K562 (cell line): ENCODE measurements at regions not wholly inside any gene's neighbourhood (a gene's known extent, or its start where the extent isn't known, plus 50 kb on each side); places are given as distances from the start of the nearest gene placed in this dataset.

Experiments
- CBX3 ChIP-seq, 2 experiments: IDR thresholded peaks; 1 replicate in 1 of 2; 2 replicates in 1 of 2; pipeline ENCODE4 v1.6.1; 2012; ENCODE audit warnings: inconsistent platforms in 2 of 2, low read length in 2 of 2, borderline replicate concordance in 1 of 2, control low read depth in 1 of 2
- TF ChIP-seq, protein P1 (sequence below), 2 experiments: fragments of 450-650 bp; formaldehyde crosslinking in 1 of 2; IDR thresholded peaks; 2 replicates each; pipeline versions ENCODE4 v1.4.0 to v1.6.1; 2014 to 2020; ENCODE audit warnings: mild to moderate bottlenecking in 2 of 2, borderline replicate concordance in 1 of 2, low read depth in 1 of 2
- TF ChIP-seq, protein P2 (sequence below), 2 experiments: fragments of 150-350 bp in 1 of 2; IDR thresholded peaks; 2 replicates each; pipeline ENCODE4 v1.6.1; 2012 to 2016; ENCODE audit warnings: low read depth in 2 of 2, low read length in 2 of 2, mild to moderate bottlenecking in 1 of 2, moderate library complexity in 1 of 2

DNA sequence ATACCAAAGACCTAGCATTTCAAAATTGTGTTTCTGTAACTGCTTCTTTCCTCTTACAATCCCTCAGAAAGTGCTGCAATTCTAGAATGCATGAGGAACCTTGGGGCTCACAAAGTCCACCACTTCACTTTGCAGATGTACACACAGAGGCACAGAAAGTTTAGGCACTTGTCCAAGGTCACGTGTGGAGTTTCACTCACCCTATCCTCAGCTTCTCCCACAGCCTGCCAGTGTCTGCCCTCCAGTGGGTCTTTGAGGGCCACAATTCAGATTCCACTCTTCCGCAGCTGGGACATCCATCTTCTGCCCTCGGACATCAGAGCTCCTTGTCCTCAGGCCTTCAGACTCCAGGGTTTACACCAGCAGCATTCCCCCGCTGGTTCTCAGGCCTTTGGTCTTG, 210.5 kb upstream of the SERP2 start (continued):
- TF ChIP-seq, protein P1, sequence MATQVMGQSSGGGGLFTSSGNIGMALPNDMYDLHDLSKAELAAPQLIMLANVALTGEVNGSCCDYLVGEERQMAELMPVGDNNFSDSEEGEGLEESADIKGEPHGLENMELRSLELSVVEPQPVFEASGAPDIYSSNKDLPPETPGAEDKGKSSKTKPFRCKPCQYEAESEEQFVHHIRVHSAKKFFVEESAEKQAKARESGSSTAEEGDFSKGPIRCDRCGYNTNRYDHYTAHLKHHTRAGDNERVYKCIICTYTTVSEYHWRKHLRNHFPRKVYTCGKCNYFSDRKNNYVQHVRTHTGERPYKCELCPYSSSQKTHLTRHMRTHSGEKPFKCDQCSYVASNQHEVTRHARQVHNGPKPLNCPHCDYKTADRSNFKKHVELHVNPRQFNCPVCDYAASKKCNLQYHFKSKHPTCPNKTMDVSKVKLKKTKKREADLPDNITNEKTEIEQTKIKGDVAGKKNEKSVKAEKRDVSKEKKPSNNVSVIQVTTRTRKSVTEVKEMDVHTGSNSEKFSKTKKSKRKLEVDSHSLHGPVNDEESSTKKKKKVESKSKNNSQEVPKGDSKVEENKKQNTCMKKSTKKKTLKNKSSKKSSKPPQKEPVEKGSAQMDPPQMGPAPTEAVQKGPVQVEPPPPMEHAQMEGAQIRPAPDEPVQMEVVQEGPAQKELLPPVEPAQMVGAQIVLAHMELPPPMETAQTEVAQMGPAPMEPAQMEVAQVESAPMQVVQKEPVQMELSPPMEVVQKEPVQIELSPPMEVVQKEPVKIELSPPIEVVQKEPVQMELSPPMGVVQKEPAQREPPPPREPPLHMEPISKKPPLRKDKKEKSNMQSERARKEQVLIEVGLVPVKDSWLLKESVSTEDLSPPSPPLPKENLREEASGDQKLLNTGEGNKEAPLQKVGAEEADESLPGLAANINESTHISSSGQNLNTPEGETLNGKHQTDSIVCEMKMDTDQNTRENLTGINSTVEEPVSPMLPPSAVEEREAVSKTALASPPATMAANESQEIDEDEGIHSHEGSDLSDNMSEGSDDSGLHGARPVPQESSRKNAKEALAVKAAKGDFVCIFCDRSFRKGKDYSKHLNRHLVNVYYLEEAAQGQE (IDR thresholded peaks at IDR 0.05; ENCODE audit: borderline replicate concordance): no peak
- TF ChIP-seq, protein P1 (CRISPR knock-in tag; IDR thresholded peaks at IDR 0.05; ENCODE audit: low read depth): no peak
- no peak for TF ChIP-seq CBX3 (IDR thresholded peaks at IDR 0.05; ENCODE audit: borderline replicate concordance in 1 of 2, low read length in 2 of 2)
- TF ChIP-seq, protein P2, sequence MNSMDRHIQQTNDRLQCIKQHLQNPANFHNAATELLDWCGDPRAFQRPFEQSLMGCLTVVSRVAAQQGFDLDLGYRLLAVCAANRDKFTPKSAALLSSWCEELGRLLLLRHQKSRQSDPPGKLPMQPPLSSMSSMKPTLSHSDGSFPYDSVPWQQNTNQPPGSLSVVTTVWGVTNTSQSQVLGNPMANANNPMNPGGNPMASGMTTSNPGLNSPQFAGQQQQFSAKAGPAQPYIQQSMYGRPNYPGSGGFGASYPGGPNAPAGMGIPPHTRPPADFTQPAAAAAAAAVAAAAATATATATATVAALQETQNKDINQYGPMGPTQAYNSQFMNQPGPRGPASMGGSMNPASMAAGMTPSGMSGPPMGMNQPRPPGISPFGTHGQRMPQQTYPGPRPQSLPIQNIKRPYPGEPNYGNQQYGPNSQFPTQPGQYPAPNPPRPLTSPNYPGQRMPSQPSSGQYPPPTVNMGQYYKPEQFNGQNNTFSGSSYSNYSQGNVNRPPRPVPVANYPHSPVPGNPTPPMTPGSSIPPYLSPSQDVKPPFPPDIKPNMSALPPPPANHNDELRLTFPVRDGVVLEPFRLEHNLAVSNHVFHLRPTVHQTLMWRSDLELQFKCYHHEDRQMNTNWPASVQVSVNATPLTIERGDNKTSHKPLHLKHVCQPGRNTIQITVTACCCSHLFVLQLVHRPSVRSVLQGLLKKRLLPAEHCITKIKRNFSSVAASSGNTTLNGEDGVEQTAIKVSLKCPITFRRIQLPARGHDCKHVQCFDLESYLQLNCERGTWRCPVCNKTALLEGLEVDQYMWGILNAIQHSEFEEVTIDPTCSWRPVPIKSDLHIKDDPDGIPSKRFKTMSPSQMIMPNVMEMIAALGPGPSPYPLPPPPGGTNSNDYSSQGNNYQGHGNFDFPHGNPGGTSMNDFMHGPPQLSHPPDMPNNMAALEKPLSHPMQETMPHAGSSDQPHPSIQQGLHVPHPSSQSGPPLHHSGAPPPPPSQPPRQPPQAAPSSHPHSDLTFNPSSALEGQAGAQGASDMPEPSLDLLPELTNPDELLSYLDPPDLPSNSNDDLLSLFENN (IDR thresholded peaks at IDR 0.05; ENCODE audit: low read depth in 2 of 2, low read length in 2 of 2): no peak
